Psoas muscle (tissue), 7 donors: ENCODE measurements at regions not wholly inside any gene's neighbourhood (a gene's known extent, or its start where the extent isn't known, plus 50 kb on each side); places are given as distances from the start of the nearest gene placed in this dataset.

Experiments used
- ATAC-seq, 4 donors: fragments of 200-7000 bp; cut with Tn5 transposase; one replicate each; pipeline ENCODE4 v1.9.1; 2020; ENCODE audit warnings: moderate library complexity in 3 of 4, mild to moderate bottlenecking in 2 of 4
- DNase-seq, 2 donors: peaks; one replicate each; pipeline ENCODE4 v3.0.0-alpha.2; 2020
- H3K27ac ChIP-seq: fragments of 200-600 bp; one replicate; pipeline ENCODE4 v1.8.0; 2022
- H3K27me3 ChIP-seq, 3 donors: fragments of 200-600 bp in 1 of 3; one replicate each; pipeline versions ENCODE4 v1.6.1 to v1.8.0; 2013 to 2022; ENCODE audit warnings: low read length in 2 of 3, mild to moderate bottlenecking in 2 of 3, moderate library complexity in 1 of 3; ENCODE audit not compliant: insufficient read depth in 3 of 3
- H3K36me3 ChIP-seq, 2 donors: fragments of 200-600 bp in 1 of 2; one replicate each; pipeline versions ENCODE4 v1.6.1 to v1.8.0; 2013 to 2022; ENCODE audit warnings: low read depth in 1 of 2, mild to moderate bottlenecking in 1 of 2, moderate library complexity in 1 of 2; ENCODE audit not compliant: insufficient read depth in 1 of 2
- H3K4me1 ChIP-seq: fragments of 200-600 bp; one replicate; pipeline ENCODE4 v1.8.0; 2022
- H3K4me3 ChIP-seq: fragments of 200-600 bp; one replicate; pipeline ENCODE4 v1.8.0; 2022; ENCODE audit warnings: mild to moderate bottlenecking
- H3K9me3 ChIP-seq: fragments of 200-600 bp; one replicate; pipeline ENCODE4 v1.8.0; 2022
- CTCF ChIP-seq: fragments of 200-600 bp; IDR thresholded peaks from one replicate; pipeline ENCODE4 v1.8.0; 2022; ENCODE audit warnings: antibody characterized with exemption
- WGBS, 3 donors: extraction: QIAGEN DNeasy Blood & Tissue Kit; methylation state at CpG; one replicate each; pipeline versions ENCODE4 v1.1.6 to v1.1.7; 2013; 5-methylcytosine and 5-hydroxymethylcytosine counted together
- intact Hi-C, 2 donors: fragments of 100-400 bp; cut with DNase I; formaldehyde crosslinking; loops; one replicate each; pipeline versions ENCODE4 v1.11.0 to v1.14.2; 2022
- donor health status: healthy with polysubstance abuse.
- donor health status: DM: no; HTN: no; CAD: no; lungs with moderate emphysema.
- donor health status: Bipolar disorder and iron deficiency.
- donor health status: healthy.
- donor health status: DM: yes; HTN: yes; CAD: no.
- donor health status: DM: no; HTN: no; CAD: no.
- donor health status: DM: yes; HTN: yes; CAD: no.

GRCh38 chr11:92324890-92325289 lies 100.3 kb downstream of the FAT3 start:
- Histone ChIP-seq H3K27ac (no peak overlapping the region), H3K36me3 (no peaks in the 10 kb centered on the region), H3K4me1 (no peaks in the 10 kb centered on the region), H3K9me3 (no peaks in the 10 kb centered on the region), H3K4me3 (no peak overlapping the region), H3K27me3 (no peaks in the 10 kb centered on the region)
- 34 to 56% (median 50%) methylated on average over 1 of the region's 1 CpG for WGBS, 3 donors
- ATAC-seq (no peak), DNase-seq (no peak)
- no peak for TF ChIP-seq CTCF
- intact Hi-C loops, result no loop called here

GRCh38 chr11:92325416-92325815 lies 100.8 kb downstream of the FAT3 start:
- H3K36me3 ChIP-seq, result no peaks in the 10 kb centered on the region
- H3K4me3 ChIP-seq, result no peak overlapping the region
- H3K4me1 ChIP-seq, result no peaks in the 10 kb centered on the region
- 89 to 97% (median 90%) methylated on average over 3 of the region's 3 CpGs for WGBS, 3 donors
- no peak for DNase-seq
- H3K27me3 ChIP-seq, result no peaks in the 10 kb centered on the region
- intact Hi-C loops, result no loop called here
- TF ChIP-seq CTCF, result no peak
- no peaks in the 10 kb centered on the region for H3K9me3 ChIP-seq
- no peak overlapping the region for H3K27ac ChIP-seq
- no peak for ATAC-seq

- WGBS, 3 donors, result 46 to 57% (median 49%) methylated on average over 2 of the region's 2 CpGs
- ATAC-seq, result no peak
- H3K27me3 ChIP-seq, result no peaks in the 10 kb centered on the region
- no peak overlapping the region for H3K27ac ChIP-seq
- H3K4me1 ChIP-seq, result no peaks in the 10 kb centered on the region
- DNase-seq, result no peak
- H3K36me3 ChIP-seq, result no peaks in the 10 kb centered on the region
- intact Hi-C loops, result no loop called here
- no peak for TF ChIP-seq CTCF
- H3K4me3 ChIP-seq, result no peak overlapping the region
- H3K9me3 ChIP-seq, result no peaks in the 10 kb centered on the region
Measured at GRCh38 chr11:92329137-92329536, 104.5 kb downstream of the FAT3 start.

- TF ChIP-seq CTCF, result no peak
- 44 to 53% (median 47%) methylated on average over 2 of the region's 2 CpGs for WGBS, 3 donors
- Histone ChIP-seq H3K9me3 (no peaks in the 10 kb centered on the region), H3K27ac (no peak overlapping the region), H3K4me3 (no peak overlapping the region), H3K27me3 (peaks cover 0 to 1% (median 0%) of the 10 kb centered on the region in 3 donors), H3K4me1 (no peaks in the 10 kb centered on the region), H3K36me3 (no peaks in the 10 kb centered on the region)
- ATAC-seq, result no peak
- intact Hi-C loops, result no loop called here
- DNase-seq, result no peak
Measured at GRCh38 chr11:92329646-92330045, 105.0 kb downstream of the FAT3 start.

- TF ChIP-seq CTCF, result no peak
- DNase-seq (no peak), ATAC-seq (no peak)
- 61 to 65% (median 65%) methylated on average over 2 of the region's 2 CpGs for WGBS, 3 donors
- Histone ChIP-seq H3K27me3 (peaks cover 0 to 2% (median 0%) of the 10 kb centered on the region in 3 donors), H3K4me3 (no peak overlapping the region), H3K9me3 (no peaks in the 10 kb centered on the region), H3K4me1 (no peaks in the 10 kb centered on the region), H3K27ac (no peak overlapping the region), H3K36me3 (no peaks in the 10 kb centered on the region)
- intact Hi-C loops, result no loop called here
Measured at GRCh38 chr11:92330114-92330513, 105.5 kb downstream of the FAT3 start.
